Progenitor cell of endocrine pancreas (in vitro differentiated cells): ENCODE measurements at regions not wholly inside any gene's neighbourhood (a gene's known extent, or its start where the extent isn't known, plus 50 kb on each side); places are given as distances from the start of the nearest gene placed in this dataset.

ENCODE experiments used
- DNase-seq: peaks from one replicate; pipeline ENCODE4 v3.0.0; 2021; ENCODE audit warnings: low spot score; ENCODE audit not compliant: unreplicated experiment
- H3K27ac Mint-ChIP-seq: 2 replicates; pipeline ENCODE4 v1.8.0; 2021; ENCODE audit warnings: mild to moderate bottlenecking, moderate library complexity, mixed read lengths
- H3K27me3 Mint-ChIP-seq: 2 replicates; pipeline ENCODE4 v1.8.0; 2021; ENCODE audit warnings: mixed read lengths
- H3K36me3 Mint-ChIP-seq: 2 replicates; pipeline ENCODE4 v1.8.0; 2022; ENCODE audit warnings: mixed read lengths; ENCODE audit not compliant: insufficient read depth
- H3K4me1 Mint-ChIP-seq: 2 replicates; pipeline ENCODE4 v1.8.0; 2021; ENCODE audit warnings: low read depth, mixed read lengths
- H3K4me3 Mint-ChIP-seq: 2 replicates; pipeline ENCODE4 v1.8.0; 2021; ENCODE audit warnings: low read depth, mild to moderate bottlenecking, moderate library complexity, mixed read lengths
- H3K9me3 Mint-ChIP-seq: 2 replicates; pipeline ENCODE4 v1.8.0; 2021; ENCODE audit warnings: low read depth, mixed read lengths
- CTCF ChIP-seq: fragments of 200-600 bp; sonication (generic); IDR thresholded peaks from one replicate; pipeline ENCODE4 v1.5.0; 2021; ENCODE audit warnings: antibody characterized with exemption, mild to moderate bottlenecking; ENCODE audit not compliant: unreplicated experiment

- Mint-ChIP-seq H3K36me3 (no peaks in the 10 kb centered on the region), H3K4me3 (no peak overlapping the region), H3K4me1 (peaks cover 13% of the 10 kb centered on the region), H3K27ac (no peak overlapping the region), H3K9me3 (peaks cover 5% of the 10 kb centered on the region), H3K27me3 (peaks cover 16% of the 10 kb centered on the region)
- no peak for DNase-seq
- no peak for TF ChIP-seq CTCF
Measured at GRCh38 chr2:204313256-204313655, 232.0 kb upstream of the PARD3B start.

GRCh38 chr2:204315236-204315662, 230.0 kb upstream of the PARD3B start:
- Mint-ChIP-seq H3K4me1 (peaks cover 13% of the 10 kb centered on the region), H3K27ac (no peak overlapping the region), H3K36me3 (no peaks in the 10 kb centered on the region), H3K27me3 (peaks cover 13% of the 10 kb centered on the region), H3K4me3 (no peak overlapping the region), H3K9me3 (peaks cover 5% of the 10 kb centered on the region)
- DNase-seq: no peak
- TF ChIP-seq CTCF: no peak

- no peak for DNase-seq
- no peak overlapping the region for H3K4me3 Mint-ChIP-seq
- peaks cover 8% of the 10 kb centered on the region for H3K27me3 Mint-ChIP-seq
- TF ChIP-seq CTCF: no peak
- no peak overlapping the region for H3K27ac Mint-ChIP-seq
- H3K36me3 Mint-ChIP-seq: no peaks in the 10 kb centered on the region
- peaks cover 3% of the 10 kb centered on the region for H3K9me3 Mint-ChIP-seq
- peaks cover 18% of the 10 kb centered on the region for H3K4me1 Mint-ChIP-seq
Measured at GRCh38 chr2:204317640-204318039, 227.6 kb upstream of the PARD3B start.

- peaks cover 16% of the 10 kb centered on the region for H3K27me3 Mint-ChIP-seq
- H3K9me3 Mint-ChIP-seq: peaks cover 3% of the 10 kb centered on the region
- no peak overlapping the region for H3K4me3 Mint-ChIP-seq
- H3K36me3 Mint-ChIP-seq: no peaks in the 10 kb centered on the region
- peaks cover 7% of the 10 kb centered on the region for H3K4me1 Mint-ChIP-seq
- no peak for DNase-seq
- peak overlapping the region; percentile 15 for H3K27ac Mint-ChIP-seq
- no peak for TF ChIP-seq CTCF
Measured at GRCh38 chr2:204321027-204321800, 224.1 kb upstream of the PARD3B start.

GRCh38 chr2:204321910-204322751, 223.1 kb upstream of the PARD3B start:
- DNase-seq: no peak
- H3K27me3 Mint-ChIP-seq: peaks cover 20% of the 10 kb centered on the region
- no peak for TF ChIP-seq CTCF
- H3K9me3 Mint-ChIP-seq: peaks cover 3% of the 10 kb centered on the region
- peaks cover 7% of the 10 kb centered on the region for H3K4me1 Mint-ChIP-seq
- H3K27ac Mint-ChIP-seq: no peak overlapping the region
- H3K4me3 Mint-ChIP-seq: no peak overlapping the region
- no peaks in the 10 kb centered on the region for H3K36me3 Mint-ChIP-seq
